Testis (tissue), 2 donors: ENCODE measurements at regions not wholly inside any gene's neighbourhood (a gene's known extent, or its start where the extent isn't known, plus 50 kb on each side); places are given as distances from the start of the nearest gene placed in this dataset.

Experiments
- POLR2A ChIP-seq: fragments of 450-650 bp; IDR thresholded peaks from one replicate; pipeline ENCODE4 v1.6.1; 2017; ENCODE audit warnings: antibody characterized with exemption, mild to moderate bottlenecking, moderate library complexity
- TF ChIP-seq, protein P1 (sequence below), 3 experiments: fragments of 450-650 bp in 2 of 3; fragments of 200-600 bp in 1 of 3; sonication (generic) in 1 of 3; IDR thresholded peaks; one replicate each; pipeline ENCODE4 v1.5.1; 2016 to 2019; ENCODE audit warnings: antibody characterized with exemption in 3 of 3, mild to moderate bottlenecking in 2 of 3, moderate library complexity in 1 of 3

DNA sequence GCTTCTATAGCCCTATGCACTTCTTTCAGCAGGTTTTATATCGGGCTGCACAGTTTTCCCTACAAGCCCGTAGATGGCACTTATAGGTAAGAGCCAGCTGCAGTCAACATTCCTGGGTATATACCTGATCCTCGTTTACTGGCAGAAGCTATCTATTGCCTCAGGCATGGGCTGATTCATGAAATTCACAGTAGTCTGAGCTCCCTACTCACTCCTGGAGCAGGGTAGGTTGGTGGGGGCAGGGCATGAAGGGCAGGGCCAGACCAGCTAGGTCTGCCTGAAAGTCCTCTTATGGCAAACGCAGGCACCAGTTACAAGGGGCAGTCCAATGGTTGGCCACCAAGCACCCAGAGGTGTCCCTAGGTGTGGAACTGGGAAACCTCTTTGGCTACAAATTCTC is 345.8 kb downstream of the RPS29 start:
- TF ChIP-seq, protein P1, sequence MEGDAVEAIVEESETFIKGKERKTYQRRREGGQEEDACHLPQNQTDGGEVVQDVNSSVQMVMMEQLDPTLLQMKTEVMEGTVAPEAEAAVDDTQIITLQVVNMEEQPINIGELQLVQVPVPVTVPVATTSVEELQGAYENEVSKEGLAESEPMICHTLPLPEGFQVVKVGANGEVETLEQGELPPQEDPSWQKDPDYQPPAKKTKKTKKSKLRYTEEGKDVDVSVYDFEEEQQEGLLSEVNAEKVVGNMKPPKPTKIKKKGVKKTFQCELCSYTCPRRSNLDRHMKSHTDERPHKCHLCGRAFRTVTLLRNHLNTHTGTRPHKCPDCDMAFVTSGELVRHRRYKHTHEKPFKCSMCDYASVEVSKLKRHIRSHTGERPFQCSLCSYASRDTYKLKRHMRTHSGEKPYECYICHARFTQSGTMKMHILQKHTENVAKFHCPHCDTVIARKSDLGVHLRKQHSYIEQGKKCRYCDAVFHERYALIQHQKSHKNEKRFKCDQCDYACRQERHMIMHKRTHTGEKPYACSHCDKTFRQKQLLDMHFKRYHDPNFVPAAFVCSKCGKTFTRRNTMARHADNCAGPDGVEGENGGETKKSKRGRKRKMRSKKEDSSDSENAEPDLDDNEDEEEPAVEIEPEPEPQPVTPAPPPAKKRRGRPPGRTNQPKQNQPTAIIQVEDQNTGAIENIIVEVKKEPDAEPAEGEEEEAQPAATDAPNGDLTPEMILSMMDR (IDR thresholded peaks at IDR 0.05) = no peak
- no peak for TF ChIP-seq POLR2A
